K562 (cell line): ENCODE measurements at regions not wholly inside any gene's neighbourhood (a gene's known extent, or its start where the extent isn't known, plus 50 kb on each side); places are given as distances from the start of the nearest gene placed in this dataset.
A peak's percentile ranks its signal among the peaks of the same experiment; 100 is the strongest.

ENCODE experiments used
- ATAC-seq: fragments of 200-7000 bp; cut with Tn5 transposase; 3 replicates; pipeline ENCODE4 v1.9.1; 2020; ENCODE audit warnings: moderate library complexity
- BruUV-seq: library from RNA; stranded (reverse); fragments of 400-500 nt; replicated peaks from 2 replicates; lab custom pipeline; 2021; lab: Mats Ljungman, UMichigan
- CTCF ChIA-PET: fragments of 300-600 bp; formaldehyde crosslinking; extraction: SDS; loops from one replicate; lab custom pipeline; 2021; ENCODE audit warnings: low intra/inter-chr PET ratio; lab: Yijun Ruan, JAX
- POLR2A ChIA-PET: fragments of 300-600, 350-650 bp; sonication (Branson Sonifier 250); formaldehyde crosslinking; extraction: SDS; loops from one replicate; lab custom pipeline; 2021; ENCODE audit warnings: antibody characterized with exemption, inconsistent platforms; lab: Yijun Ruan, JAX
- DNase-seq, 4 experiments: peaks; one replicate each; pipeline versions ENCODE4 v3.0.0 to v3.0.0-alpha.2; 2011 to 2018; ENCODE audit warnings: low spot score in 3 of 4, mixed read lengths in 3 of 4; ENCODE audit errors: extremely low read depth in 1 of 4
- FAIRE-seq: peaks from 2 replicates; lab custom pipeline; 2011; peaks lifted over from hg19 to GRCh38; lab: Jason Lieb, UNC
- H2AFZ ChIP-seq: 2 replicates; pipeline ENCODE4 v1.6.0; 2011; ENCODE audit warnings: low read depth, low read length, control low read depth, inconsistent platforms
- H3K27ac ChIP-seq: fragments of 200-600 bp; 3 replicates; pipeline ENCODE4 v1.8.0; 2011; ENCODE audit warnings: low read depth, mild to moderate bottlenecking, control low read depth, inconsistent platforms, low read length, moderate library complexity, mixed read lengths; ENCODE audit errors: extremely low read depth
- H3K27me3 ChIP-seq, 2 experiments: fragments of 300-600 bp in 1 of 2; 2 replicates in 1 of 2; 3 replicates in 1 of 2; pipeline versions ENCODE4 v1.6.0 to v1.8.0; 2011; ENCODE audit warnings: inconsistent platforms in 2 of 2, low read length in 2 of 2, mild to moderate bottlenecking in 1 of 2, mixed read lengths in 1 of 2, moderate library complexity in 1 of 2; ENCODE audit not compliant: control insufficient read depth in 2 of 2, insufficient read depth in 2 of 2
- H3K36me3 ChIP-seq: fragments of 300-600 bp; 3 replicates; pipeline ENCODE4 v1.8.0; 2011; ENCODE audit warnings: mild to moderate bottlenecking, low read length, inconsistent platforms; ENCODE audit not compliant: control insufficient read depth, insufficient read depth
- H3K4me1 ChIP-seq, 2 experiments: fragments of 200-600 bp in 1 of 2; replicated peaks in 1 of 2; 2 replicates in 1 of 2; 3 replicates in 1 of 2; pipeline versions ENCODE4 v1.5.1 to v1.8.0; 2011; ENCODE audit warnings: inconsistent platforms in 2 of 2, low read length in 2 of 2, mild to moderate bottlenecking in 1 of 2, mixed read lengths in 1 of 2, moderate library complexity in 1 of 2; ENCODE audit not compliant: control insufficient read depth in 2 of 2, insufficient read depth in 2 of 2
- H3K4me2 ChIP-seq: 2 replicates; pipeline ENCODE4 v1.6.1; 2011; ENCODE audit warnings: low read length, control low read depth, inconsistent platforms, mixed read lengths; ENCODE audit not compliant: insufficient read depth
- H3K4me3 ChIP-seq: fragments of 200-600 bp; sonication (generic), shearing (Covaris generic); 2 replicates; pipeline ENCODE4 v1.5.1; 2016; ENCODE audit warnings: control low read depth, inconsistent platforms
- H3K79me2 ChIP-seq: fragments of 200-600 bp; 3 replicates; pipeline ENCODE4 v1.8.0; 2011; ENCODE audit warnings: low read length, inconsistent platforms; ENCODE audit not compliant: control insufficient read depth, insufficient read depth
- H3K9ac ChIP-seq, 2 experiments: 2 replicates each; pipeline versions ENCODE4 v1.6.0 to v1.6.1; 2011; ENCODE audit warnings: low read depth in 2 of 2, low read length in 2 of 2, control low read depth in 1 of 2, inconsistent platforms in 1 of 2, mild to moderate bottlenecking in 1 of 2, mixed read lengths in 1 of 2; ENCODE audit not compliant: insufficient read depth in 1 of 2
- H3K9me1 ChIP-seq: one replicate; pipeline ENCODE4 v1.6.0; 2011; ENCODE audit warnings: inconsistent platforms, mild to moderate bottlenecking, low read length, moderate library complexity; ENCODE audit not compliant: control insufficient read depth, insufficient read depth
- H3K9me3 ChIP-seq: replicated peaks from 2 replicates; pipeline ENCODE4 v1.5.1; 2011; ENCODE audit warnings: low read depth, low read length, inconsistent platforms; ENCODE audit not compliant: control insufficient read depth, insufficient read depth
- H4K20me1 ChIP-seq: replicated peaks from 2 replicates; pipeline ENCODE4 v1.6.1; 2011; ENCODE audit warnings: low read length, inconsistent platforms, mixed read lengths; ENCODE audit not compliant: control insufficient read depth, insufficient read depth
- BMI1 ChIP-seq: fragments of 150-350 bp; IDR thresholded peaks from 2 replicates; pipeline ENCODE4 v1.6.1; 2014; ENCODE audit warnings: low read length
- C11orf30 ChIP-seq: fragments of 450-650 bp; IDR thresholded peaks from 2 replicates; pipeline ENCODE4 v1.6.1; 2016; ENCODE audit warnings: low read depth, mild to moderate bottlenecking
- EP400 ChIP-seq: fragments of 450-650 bp; IDR thresholded peaks from 2 replicates; pipeline ENCODE4 v1.6.1; 2017; ENCODE audit warnings: antibody characterized with exemption, mild to moderate bottlenecking, moderate library complexity
- FOXA3 ChIP-seq, 2 experiments: fragments of 450-650 bp in 1 of 2; sonication (generic) in 1 of 2; formaldehyde crosslinking; IDR thresholded peaks in 1 of 2; conservative IDR thresholded peaks in 1 of 2; 2 replicates each; pipeline versions ENCODE4 v1.4.0 to v1.8.0; 2020 to 2022; ENCODE audit warnings: mild to moderate bottlenecking in 2 of 2, missing genetic modification reagents in 1 of 2
- HDAC1 ChIP-seq, 2 experiments: fragments of 450-650 bp; IDR thresholded peaks; 2 replicates each; pipeline ENCODE4 v1.6.1; 2016 to 2017; ENCODE audit warnings: inconsistent platforms in 1 of 2, mild to moderate bottlenecking in 1 of 2, moderate library complexity in 1 of 2
- HMBOX1 ChIP-seq: sonication (generic); IDR thresholded peaks from 2 replicates; pipeline ENCODE4 v1.6.1; 2016
- HMG20B ChIP-seq: fragments of 250-450 bp; sonication (Bioruptor Pico); IDR thresholded peaks from 2 replicates; pipeline ENCODE4 v1.5.0; 2021; ENCODE audit warnings: mild to moderate bottlenecking
- HNRNPK ChIP-seq: fragments of 200-400 bp; formaldehyde crosslinking; IDR thresholded peaks from one replicate; pipeline ENCODE4 v1.6.1; 2018; ENCODE audit warnings: mild to moderate bottlenecking, low read depth, low read length; ENCODE audit not compliant: poor library complexity, severe bottlenecking
- JUND ChIP-seq, 2 experiments: IDR thresholded peaks; 2 replicates in 1 of 2; 3 replicates in 1 of 2; pipeline ENCODE4 v1.6.1; 2011; ENCODE audit warnings: borderline replicate concordance in 2 of 2, low read depth in 2 of 2, low read length in 2 of 2, improper control_type of control experiment in 1 of 2, missing biosample characterization in 1 of 2, missing genetic modification characterization in 1 of 2, missing genetic modification reagents in 1 of 2
- KHSRP ChIP-seq: fragments of 450-650 bp; IDR thresholded peaks from 2 replicates; pipeline ENCODE4 v1.6.1; 2017
- MYNN ChIP-seq, 2 experiments: sonication (generic); formaldehyde crosslinking in 1 of 2; IDR thresholded peaks; 2 replicates each; pipeline versions ENCODE4 v1.5.0 to v1.6.1; 2016 to 2020; ENCODE audit warnings: antibody characterized with exemption in 1 of 2, missing genetic modification reagents in 1 of 2
- NR1H2 ChIP-seq: sonication (generic); formaldehyde crosslinking; IDR thresholded peaks from 2 replicates; pipeline ENCODE4 v1.4.0; 2020; ENCODE audit warnings: mild to moderate bottlenecking, missing genetic modification reagents
- RBM14 ChIP-seq: fragments of 200-400 bp; formaldehyde crosslinking; IDR thresholded peaks from 2 replicates; pipeline ENCODE4 v1.6.1; 2018; ENCODE audit warnings: low read depth, mild to moderate bottlenecking, low read length, moderate library complexity, borderline replicate concordance; ENCODE audit not compliant: insufficient read depth
- SIN3B ChIP-seq: fragments of 450-650 bp; IDR thresholded peaks from 2 replicates; pipeline ENCODE4 v1.6.1; 2017; ENCODE audit warnings: low read depth, mild to moderate bottlenecking, moderate library complexity
- SMC3 ChIP-seq: conservative IDR thresholded peaks from 2 replicates; pipeline ENCODE4 v1.6.1; 2011; ENCODE audit warnings: low read depth, low read length, improper control_type of control experiment; ENCODE audit not compliant: insufficient read depth
- USF1 ChIP-seq: sonication (generic); formaldehyde crosslinking; IDR thresholded peaks from 2 replicates; pipeline ENCODE4 v1.9.0; 2022; ENCODE audit warnings: mild to moderate bottlenecking, missing genetic modification reagents
- ZFPM2 ChIP-seq: fragments of 250-450 bp; sonication (Bioruptor Pico); IDR thresholded peaks from 2 replicates; pipeline ENCODE4 v1.5.1; 2022; ENCODE audit warnings: mild to moderate bottlenecking
- ZKSCAN8 ChIP-seq: fragments of 200-800 bp; sonication (Bioruptor generic); IDR thresholded peaks from 2 replicates; pipeline ENCODE4 v1.6.1; 2016; ENCODE audit warnings: missing genetic modification characterization, missing compliant biosample characterization
- ZNF589 ChIP-seq: fragments of 200-800 bp; sonication (Bioruptor generic); IDR thresholded peaks from 2 replicates; pipeline ENCODE4 v1.6.1; 2016; ENCODE audit warnings: low read depth, missing genetic modification characterization, missing compliant biosample characterization
- ZNF699 ChIP-seq: fragments of 250-450 bp; sonication (Bioruptor Pico); IDR thresholded peaks from 2 replicates; pipeline ENCODE4 v1.8.0; 2021; ENCODE audit warnings: mild to moderate bottlenecking, moderate library complexity; ENCODE audit not compliant: insufficient replicate concordance
- ZNF778 ChIP-seq: fragments of 450-650 bp; formaldehyde crosslinking; IDR thresholded peaks from 2 replicates; pipeline ENCODE4 v1.4.0; 2020; ENCODE audit warnings: mild to moderate bottlenecking, moderate library complexity
- WGBS: fragments of 100-300 bp; shearing (Covaris generic); methylation state at CpG from one replicate; pipeline ENCODE4 v1.1.6; 2016; ENCODE audit warnings: low coverage, mixed read lengths; ENCODE audit not compliant: insufficient coverage; ENCODE audit errors: missing lambda C conversion rate; 5-methylcytosine and 5-hydroxymethylcytosine counted together
- in situ Hi-C: fragments of 300-500 bp; cut with MboI; formaldehyde crosslinking; loops from 4 replicates; pipeline ENCODE4 v1.15.0; 2018; ENCODE audit warnings: inconsistent platforms, mixed read lengths
- intact Hi-C: fragments of 100-400 bp; cut with micrococcal nuclease; formaldehyde crosslinking; loops from 2 replicates; pipeline ENCODE4 v1.14.2; 2022

DNA sequence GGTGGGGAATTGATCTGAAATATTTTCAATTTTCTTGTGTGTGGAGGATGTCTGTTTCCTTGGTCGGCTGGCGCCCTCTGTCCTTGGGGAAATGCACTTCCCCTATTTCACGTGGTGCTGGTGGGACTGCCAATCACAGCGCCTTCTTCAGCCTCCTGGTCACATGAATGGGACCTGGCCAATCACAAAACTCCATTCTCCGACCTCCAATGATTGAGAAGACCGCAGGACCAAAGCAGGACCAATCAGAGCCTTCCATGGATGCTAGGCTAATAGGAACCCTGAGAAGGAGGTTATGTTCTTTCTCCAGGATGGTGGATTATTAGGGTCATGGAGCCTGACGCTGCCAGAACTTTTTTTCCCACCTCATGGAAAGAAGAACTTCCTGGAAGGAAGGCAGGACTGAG is 188.7 kb downstream of the TTC8 start:
- CTCF ChIA-PET = interaction anchor here (0.9 kb wide), 1 partner anchor 345 kb away, joined by 3 read pairs; no protein-coding TSS in a partner anchor
- in situ Hi-C loops = loop anchor here (25.0 kb wide), 2 partner anchors 351 to 526 kb away; no protein-coding TSS in a partner anchor
- TF ChIP-seq C11orf30 (no peak), ZKSCAN8 (CRISPR knock-in tag) (no peak), SMC3 (peak; percentile 56), NR1H2 (CRISPR knock-in tag) (no peak), ZNF589 (no peak), KHSRP (no peak), HNRNPK (no peak), JUND (IDR thresholded peaks at IDR 0.05; ENCODE audit: borderline replicate concordance, low read depth, low read length) (no peak), JUND (tag; IDR thresholded peaks at IDR 0.05; ENCODE audit: borderline replicate concordance, low read depth, low read length) (no peak), MYNN (IDR thresholded peaks at IDR 0.05) (no peak), MYNN (CRISPR knock-in tag; IDR thresholded peaks at IDR 0.05) (no peak), RBM14 (no peak), FOXA3 (CRISPR knock-in tag; conservative IDR thresholded peaks at IDR 0.05 in 1 of 2, IDR thresholded peaks at IDR 0.05 in 1 of 2) (no peak), HMG20B (CRISPR knock-in tag) (no peak), EP400 (no peak), USF1 (peak; percentile 56), BMI1 (no peak), HDAC1 (IDR thresholded peaks at IDR 0.05) (no peak), ZNF699 (CRISPR knock-in tag) (no peak), HMBOX1 (no peak), ZFPM2 (CRISPR knock-in tag) (no peak), SIN3B (no peak), ZNF778 (CRISPR knock-in tag) (no peak)

More for the DNA sequence above, 188.7 kb downstream of the TTC8 start:
- H3K4me3 ChIP-seq = no peak overlapping the region
- no peak overlapping the region for H3K4me2 ChIP-seq
- H3K27me3 ChIP-seq = no peaks in the 10 kb centered on the region
- BruUV-seq = no TSS peak
- POLR2A ChIA-PET = no interaction called here
- DNase-seq = peak; percentile 50 to 73 (median 72)
- H3K9me1 ChIP-seq = no peaks in the 10 kb centered on the region
- no peaks in the 10 kb centered on the region for H3K4me1 ChIP-seq
- no peaks in the 10 kb centered on the region for H3K9me3 ChIP-seq
- H3K79me2 ChIP-seq = no peaks in the 10 kb centered on the region
- intact Hi-C loops = loop anchor here (1.0 to 5.0 kb wide), 6 partner anchors 146 to 824 kb away; partner anchors contain the start of genes EML5 and ZC3H14
- FAIRE-seq = peak; percentile 40
- ATAC-seq = peak; percentile 99
- no peak overlapping the region for H2AFZ ChIP-seq
- H3K9ac ChIP-seq = no peak overlapping the region
- no peaks in the 10 kb centered on the region for H3K36me3 ChIP-seq
- H4K20me1 ChIP-seq = no peaks in the 10 kb centered on the region
- no peak overlapping the region for H3K27ac ChIP-seq
- 2% methylated on average over 7 of the region's 7 CpGs for WGBS
